Prostate gland (tissue), 2 donors: ENCODE measurements at regions not wholly inside any gene's neighbourhood (a gene's known extent, or its start where the extent isn't known, plus 50 kb on each side); places are given as distances from the start of the nearest gene placed in this dataset.

Experiments
- POLR2A ChIP-seq: fragments of 450-650 bp; IDR thresholded peaks from one replicate; pipeline ENCODE4 v1.6.1; 2016; ENCODE audit warnings: antibody characterized with exemption, mild to moderate bottlenecking
- POLR2AphosphoS5 ChIP-seq: sonication (generic); formaldehyde crosslinking; IDR thresholded peaks from one replicate; pipeline ENCODE4 v1.6.1; 2017; ENCODE audit warnings: antibody characterized with exemption
- TF ChIP-seq, protein P1 (sequence below), 4 experiments: fragments of 200-600 bp in 2 of 4; fragments of 450-650 bp in 2 of 4; sonication (generic) in 2 of 4; IDR thresholded peaks; 1 replicate in 3 of 4; 2 replicates in 1 of 4; pipeline ENCODE4 v1.5.1; 2016 to 2019; ENCODE audit warnings: antibody characterized with exemption in 4 of 4, mild to moderate bottlenecking in 2 of 4, moderate library complexity in 2 of 4

DNA sequence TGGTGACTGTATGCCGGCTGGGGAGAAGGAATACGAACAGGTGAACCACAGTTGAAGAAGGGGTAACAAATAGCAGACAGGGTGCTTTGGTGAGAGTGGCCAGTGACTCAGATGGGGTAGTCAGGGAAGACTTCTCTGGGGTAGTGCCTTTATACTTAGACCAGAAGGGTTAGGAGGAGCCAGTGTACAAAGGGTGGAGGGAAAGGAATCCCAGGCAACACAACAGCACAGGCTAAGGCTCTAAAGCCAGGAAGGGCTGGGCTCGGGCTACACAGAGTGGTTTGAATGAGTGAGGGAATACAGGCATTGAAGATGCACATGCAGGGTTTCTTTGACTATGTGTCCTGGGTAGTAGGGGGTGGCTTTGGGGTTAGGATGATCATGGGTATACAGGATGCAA lies 70.6 kb upstream of the CXCL14 start:
- TF ChIP-seq, protein P1, sequence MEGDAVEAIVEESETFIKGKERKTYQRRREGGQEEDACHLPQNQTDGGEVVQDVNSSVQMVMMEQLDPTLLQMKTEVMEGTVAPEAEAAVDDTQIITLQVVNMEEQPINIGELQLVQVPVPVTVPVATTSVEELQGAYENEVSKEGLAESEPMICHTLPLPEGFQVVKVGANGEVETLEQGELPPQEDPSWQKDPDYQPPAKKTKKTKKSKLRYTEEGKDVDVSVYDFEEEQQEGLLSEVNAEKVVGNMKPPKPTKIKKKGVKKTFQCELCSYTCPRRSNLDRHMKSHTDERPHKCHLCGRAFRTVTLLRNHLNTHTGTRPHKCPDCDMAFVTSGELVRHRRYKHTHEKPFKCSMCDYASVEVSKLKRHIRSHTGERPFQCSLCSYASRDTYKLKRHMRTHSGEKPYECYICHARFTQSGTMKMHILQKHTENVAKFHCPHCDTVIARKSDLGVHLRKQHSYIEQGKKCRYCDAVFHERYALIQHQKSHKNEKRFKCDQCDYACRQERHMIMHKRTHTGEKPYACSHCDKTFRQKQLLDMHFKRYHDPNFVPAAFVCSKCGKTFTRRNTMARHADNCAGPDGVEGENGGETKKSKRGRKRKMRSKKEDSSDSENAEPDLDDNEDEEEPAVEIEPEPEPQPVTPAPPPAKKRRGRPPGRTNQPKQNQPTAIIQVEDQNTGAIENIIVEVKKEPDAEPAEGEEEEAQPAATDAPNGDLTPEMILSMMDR (IDR thresholded peaks at IDR 0.05), result no peak
- no peak for TF ChIP-seq POLR2A
- no peak for TF ChIP-seq POLR2AphosphoS5
